ENCODE measurements at regions not wholly inside any gene's neighbourhood (a gene's known extent, or its start where the extent isn't known, plus 50 kb on each side); places are given as distances from the start of the nearest gene placed in this dataset.

DNA sequence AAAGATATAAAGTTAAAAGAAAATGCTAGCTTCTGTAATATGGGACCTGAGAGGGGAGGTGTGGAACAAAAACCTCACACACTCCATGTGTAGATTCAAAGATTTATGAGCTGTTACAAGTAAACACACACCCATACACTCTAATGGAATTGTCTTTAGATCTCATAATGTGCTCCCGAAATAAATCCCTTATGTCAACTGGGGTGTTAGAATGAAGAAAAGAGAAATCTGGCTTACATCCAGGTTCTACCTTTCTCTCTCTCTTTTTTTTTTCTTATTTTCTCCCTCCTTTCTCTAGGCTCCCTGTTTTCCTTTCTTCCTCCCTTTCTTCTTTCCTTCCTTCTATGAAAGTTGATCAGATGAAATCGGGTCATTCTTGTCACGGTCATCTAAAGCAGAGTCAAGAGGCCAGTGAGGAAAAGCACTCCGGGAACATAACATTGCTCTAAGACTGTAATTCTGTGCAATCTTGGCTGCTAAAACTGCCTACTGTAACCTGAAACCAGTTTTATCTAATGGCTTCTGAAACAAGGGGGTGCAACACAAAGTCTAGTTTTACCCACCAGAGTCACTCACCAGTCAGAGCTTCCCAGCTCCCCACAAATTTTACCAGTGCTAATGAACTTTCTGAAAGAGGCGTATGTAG is 68.3 kb upstream of the BTBD3 start:
- TF ChIP-seq FOXP2 (optimal IDR thresholded peaks at IDR 0.05; ENCODE audit: borderline replicate concordance, extremely low read depth, extremely low read length, insufficient read depth) (no peak), POLR2AphosphoS5 (IDR thresholded peaks at IDR 0.05; ENCODE audit: low read depth, low read length) (no peak), REST (IDR thresholded peaks at IDR 0.05; ENCODE audit: insufficient read depth in 1 of 2, low read depth in 2 of 2, low read length in 2 of 2) (no peak), SIN3A (IDR thresholded peaks at IDR 0.05; ENCODE audit: borderline replicate concordance, insufficient read depth, low read length) (no peak), TAF1 (IDR thresholded peaks at IDR 0.05; ENCODE audit: borderline replicate concordance, insufficient read depth, low read length) (no peak)

DNA sequence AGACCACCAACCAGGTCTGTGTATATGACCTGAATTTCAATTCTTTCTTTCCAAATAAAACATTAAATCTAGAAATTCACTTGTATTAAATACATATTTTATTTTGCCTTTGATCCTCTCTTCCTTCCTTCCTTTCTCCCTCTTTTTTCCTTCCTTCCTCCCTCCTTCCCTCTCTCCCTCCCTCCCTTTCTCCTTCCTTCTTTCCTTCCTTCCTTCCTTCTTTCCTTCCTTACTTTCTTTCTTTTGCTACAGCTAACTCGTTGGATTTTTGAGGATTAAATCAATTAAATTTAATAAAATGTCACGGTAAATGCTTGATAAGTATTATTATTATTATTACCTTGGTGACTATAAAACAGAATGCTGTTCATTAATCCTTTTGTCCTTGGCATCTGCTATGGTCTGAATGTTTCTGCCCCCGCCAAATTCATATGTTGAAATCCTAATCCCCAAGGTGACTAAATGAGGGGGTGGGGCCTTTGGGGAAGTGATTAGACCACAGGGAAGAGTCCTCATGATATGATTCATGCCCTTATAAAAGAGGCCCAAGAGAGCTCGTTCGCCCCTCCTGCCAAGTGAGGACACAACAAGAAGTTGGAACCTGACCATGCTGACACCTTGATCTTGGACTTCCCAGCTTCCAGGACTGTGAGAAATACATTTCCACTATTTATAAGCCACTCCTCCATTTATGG is 67.6 kb upstream of the BTBD3 start:
- TF ChIP-seq POLR2AphosphoS5 (IDR thresholded peaks at IDR 0.05; ENCODE audit: low read depth, low read length), result no peak
- no peak for TF ChIP-seq SIN3A (IDR thresholded peaks at IDR 0.05; ENCODE audit: borderline replicate concordance, insufficient read depth, low read length)
- no peak for TF ChIP-seq FOXP2 (optimal IDR thresholded peaks at IDR 0.05; ENCODE audit: borderline replicate concordance, extremely low read depth, extremely low read length, insufficient read depth)
- TF ChIP-seq REST (IDR thresholded peaks at IDR 0.05; ENCODE audit: insufficient read depth in 1 of 2, low read depth in 2 of 2, low read length in 2 of 2), result no peak
- no peak for TF ChIP-seq TAF1 (IDR thresholded peaks at IDR 0.05; ENCODE audit: borderline replicate concordance, insufficient read depth, low read length)

- TF ChIP-seq POLR2AphosphoS5 (IDR thresholded peaks at IDR 0.05; ENCODE audit: low read depth, low read length) (no peak), TAF1 (IDR thresholded peaks at IDR 0.05; ENCODE audit: borderline replicate concordance, insufficient read depth, low read length) (no peak), REST (IDR thresholded peaks at IDR 0.05; ENCODE audit: insufficient read depth in 1 of 2, low read depth in 2 of 2, low read length in 2 of 2) (no peak), FOXP2 (optimal IDR thresholded peaks at IDR 0.05; ENCODE audit: borderline replicate concordance, extremely low read depth, extremely low read length, insufficient read depth) (no peak), SIN3A (IDR thresholded peaks at IDR 0.05; ENCODE audit: borderline replicate concordance, insufficient read depth, low read length) (no peak)
These were observed 66.8 kb upstream of the BTBD3 start for GRCh38 chr20:11850901-11851300.

DNA sequence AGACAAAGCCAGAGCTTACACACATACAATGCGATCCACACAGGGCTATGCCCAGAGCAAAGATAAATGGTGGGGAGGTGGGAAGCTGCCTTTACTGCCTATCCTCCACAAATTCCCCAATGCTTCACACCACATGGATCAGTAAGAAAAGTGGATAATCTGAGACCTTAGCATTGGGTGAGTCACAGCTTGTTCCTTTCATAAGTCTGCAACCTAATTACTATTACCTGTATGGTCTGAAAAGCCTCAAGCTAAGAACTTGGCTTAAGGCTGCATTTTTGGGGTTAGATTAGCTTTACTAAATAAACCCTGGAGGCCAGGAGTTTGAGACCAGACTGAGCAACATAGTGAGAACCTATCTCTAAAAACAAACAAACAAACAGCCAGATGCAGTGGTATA is 66.0 kb upstream of the BTBD3 start:
- TF ChIP-seq POLR2AphosphoS5 (IDR thresholded peaks at IDR 0.05; ENCODE audit: low read depth, low read length) (no peak), TAF1 (IDR thresholded peaks at IDR 0.05; ENCODE audit: borderline replicate concordance, insufficient read depth, low read length) (no peak), SIN3A (IDR thresholded peaks at IDR 0.05; ENCODE audit: borderline replicate concordance, insufficient read depth, low read length) (no peak), REST (IDR thresholded peaks at IDR 0.05; ENCODE audit: insufficient read depth in 1 of 2, low read depth in 2 of 2, low read length in 2 of 2) (no peak), FOXP2 (optimal IDR thresholded peaks at IDR 0.05; ENCODE audit: borderline replicate concordance, extremely low read depth, extremely low read length, insufficient read depth) (no peak)
